GM23338 (cell line): ENCODE measurements at regions not wholly inside any gene's neighbourhood (a gene's known extent, or its start where the extent isn't known, plus 50 kb on each side); places are given as distances from the start of the nearest gene placed in this dataset.

Experiments
- ATAC-seq: fragments of 200-7000 bp; cut with Tn5 transposase; 3 replicates; pipeline ENCODE4 v1.9.1; 2020
- DNase-seq: peaks from one replicate; pipeline ENCODE4 v3.0.0-alpha.2; 2015; ENCODE audit warnings: low spot score
- H2AFZ ChIP-seq: fragments of 200-600 bp; sonication (generic); 2 replicates; pipeline ENCODE4 v1.8.0; 2016; ENCODE audit warnings: antibody characterized with exemption, mild to moderate bottlenecking, moderate library complexity
- H3F3A ChIP-seq: fragments of 200-600 bp; sonication (generic); replicated peaks from 2 replicates; pipeline ENCODE4 v1.8.0; 2017; ENCODE audit warnings: antibody characterized with exemption, mixed run types, low read depth
- H3K27ac ChIP-seq: fragments of 200-600 bp; sonication (generic); 2 replicates; pipeline ENCODE4 v1.6.1; 2016; ENCODE audit warnings: low read depth
- H3K27me3 ChIP-seq: fragments of 200-600 bp; sonication (generic); 2 replicates; pipeline ENCODE4 v1.8.0; 2016; ENCODE audit warnings: mild to moderate bottlenecking, mixed run types, moderate library complexity; ENCODE audit not compliant: insufficient read depth
- H3K36me3 ChIP-seq: fragments of 200-600 bp; sonication (generic); 2 replicates; pipeline ENCODE4 v1.8.0; 2016; ENCODE audit warnings: mild to moderate bottlenecking; ENCODE audit not compliant: insufficient read depth
- H3K4me1 ChIP-seq: fragments of 200-600 bp; sonication (generic); 2 replicates; pipeline ENCODE4 v1.8.0; 2016; ENCODE audit warnings: mild to moderate bottlenecking, moderate library complexity; ENCODE audit not compliant: insufficient read depth
- H3K4me2 ChIP-seq: fragments of 200-600 bp; sonication (generic); 2 replicates; pipeline ENCODE4 v1.7.1; 2017; ENCODE audit warnings: mixed run types
- H3K4me3 ChIP-seq: fragments of 200-600 bp; sonication (generic); 2 replicates; pipeline ENCODE4 v1.6.1; 2016; ENCODE audit warnings: mixed run types
- H3K79me2 ChIP-seq: fragments of 200-600 bp; sonication (generic); replicated peaks from 2 replicates; pipeline ENCODE4 v1.8.0; 2017; ENCODE audit warnings: mild to moderate bottlenecking; ENCODE audit not compliant: insufficient read depth
- H3K9me2 ChIP-seq: fragments of 200-600 bp; sonication (generic); 2 replicates; pipeline ENCODE4 v1.8.0; 2017; ENCODE audit not compliant: insufficient read depth
- H4K20me1 ChIP-seq: fragments of 200-600 bp; sonication (generic); replicated peaks from 2 replicates; pipeline ENCODE4 v1.8.0; 2017; ENCODE audit warnings: mild to moderate bottlenecking; ENCODE audit not compliant: insufficient read depth
- H3K27ac Mint-ChIP-seq: 2 replicates; pipeline ENCODE4 v1.8.0; 2020; ENCODE audit warnings: inconsistent platforms, mild to moderate bottlenecking, moderate library complexity, mixed read lengths
- H3K27me3 Mint-ChIP-seq: 3 replicates; pipeline ENCODE4 v1.8.0; 2022; ENCODE audit warnings: low read depth, mild to moderate bottlenecking, moderate library complexity, mixed read lengths, inconsistent platforms; ENCODE audit not compliant: insufficient read depth, poor library complexity
- H3K36me3 Mint-ChIP-seq: 3 replicates; pipeline ENCODE4 v1.8.0; 2021; ENCODE audit warnings: low read depth, mild to moderate bottlenecking, inconsistent platforms, moderate library complexity, mixed read lengths
- H3K4me1 Mint-ChIP-seq: 3 replicates; pipeline ENCODE4 v1.8.0; 2020; ENCODE audit warnings: mild to moderate bottlenecking, inconsistent platforms, mixed read lengths
- H3K4me3 Mint-ChIP-seq: 3 replicates; pipeline ENCODE4 v1.8.0; 2021; ENCODE audit warnings: moderate library complexity, mild to moderate bottlenecking, inconsistent platforms, mixed read lengths
- H3K9me3 Mint-ChIP-seq: 3 replicates; pipeline ENCODE4 v1.8.0; 2020; ENCODE audit warnings: moderate library complexity, mild to moderate bottlenecking, inconsistent platforms, mixed read lengths
- CREB1 ChIP-seq: fragments of 250-450 bp; sonication (Bioruptor Pico); IDR thresholded peaks from 2 replicates; pipeline ENCODE4 v1.5.0; 2020; ENCODE audit warnings: low read depth, mild to moderate bottlenecking, moderate library complexity
- EZH2 ChIP-seq: fragments of 200-600 bp; sonication (generic); IDR thresholded peaks from one replicate; pipeline ENCODE4 v1.8.0; 2017; ENCODE audit warnings: antibody characterized with exemption, mild to moderate bottlenecking, low read depth; ENCODE audit not compliant: unreplicated experiment
- EZH2phosphoT487 ChIP-seq: fragments of 200-600 bp; sonication (generic); IDR thresholded peaks from one replicate; pipeline ENCODE4 v1.8.1; 2018; ENCODE audit warnings: antibody characterized with exemption; ENCODE audit not compliant: unreplicated experiment
- JUNB ChIP-seq: IDR thresholded peaks from one replicate; pipeline ENCODE4 v1.6.1; 2016; ENCODE audit warnings: antibody characterized with exemption; ENCODE audit not compliant: unreplicated experiment
- NANOG ChIP-seq: IDR thresholded peaks from 2 replicates; pipeline ENCODE4 v1.6.1; 2016; ENCODE audit warnings: antibody characterized with exemption, borderline replicate concordance
- POLR2AphosphoS5 ChIP-seq: IDR thresholded peaks from 2 replicates; pipeline ENCODE4 v1.6.1; 2016; ENCODE audit warnings: antibody characterized with exemption, low read depth
- STAT1 ChIP-seq: IDR thresholded peaks from one replicate; pipeline ENCODE4 v1.6.1; 2016; ENCODE audit warnings: antibody characterized with exemption; ENCODE audit not compliant: unreplicated experiment
- ZNF114 ChIP-seq: fragments of 250-450 bp; sonication (Bioruptor Pico); IDR thresholded peaks from 2 replicates; pipeline ENCODE4 v1.5.0; 2020; ENCODE audit warnings: mild to moderate bottlenecking, moderate library complexity
- ZNF331 ChIP-seq: fragments of 250-450 bp; sonication (Bioruptor Pico); IDR thresholded peaks from 2 replicates; pipeline ENCODE4 v1.5.0; 2020; ENCODE audit warnings: low read depth, mild to moderate bottlenecking, moderate library complexity
- TF ChIP-seq, protein P1 (sequence below): IDR thresholded peaks from 2 replicates; pipeline ENCODE4 v1.6.1; 2016; ENCODE audit warnings: antibody characterized with exemption
- TF ChIP-seq, protein P2 (sequence below): IDR thresholded peaks from one replicate; pipeline ENCODE4 v1.6.1; 2018; ENCODE audit warnings: antibody characterized with exemption; ENCODE audit not compliant: unreplicated experiment
- TF ChIP-seq, protein P3 (sequence below), 2 experiments: fragments of 200-600 bp in 1 of 2; sonication (generic) in 1 of 2; conservative IDR thresholded peaks; 2 replicates each; pipeline versions ENCODE4 v1.5.1 to v1.6.1; 2016 to 2017; ENCODE audit warnings: antibody characterized with exemption in 2 of 2, low read depth in 2 of 2, mild to moderate bottlenecking in 2 of 2, moderate library complexity in 1 of 2
- TF ChIP-seq, protein P4 (sequence below): fragments of 250-450 bp; sonication (Bioruptor Pico); IDR thresholded peaks from 2 replicates; pipeline ENCODE4 v1.5.0; 2020; ENCODE audit warnings: mild to moderate bottlenecking, moderate library complexity

DNA sequence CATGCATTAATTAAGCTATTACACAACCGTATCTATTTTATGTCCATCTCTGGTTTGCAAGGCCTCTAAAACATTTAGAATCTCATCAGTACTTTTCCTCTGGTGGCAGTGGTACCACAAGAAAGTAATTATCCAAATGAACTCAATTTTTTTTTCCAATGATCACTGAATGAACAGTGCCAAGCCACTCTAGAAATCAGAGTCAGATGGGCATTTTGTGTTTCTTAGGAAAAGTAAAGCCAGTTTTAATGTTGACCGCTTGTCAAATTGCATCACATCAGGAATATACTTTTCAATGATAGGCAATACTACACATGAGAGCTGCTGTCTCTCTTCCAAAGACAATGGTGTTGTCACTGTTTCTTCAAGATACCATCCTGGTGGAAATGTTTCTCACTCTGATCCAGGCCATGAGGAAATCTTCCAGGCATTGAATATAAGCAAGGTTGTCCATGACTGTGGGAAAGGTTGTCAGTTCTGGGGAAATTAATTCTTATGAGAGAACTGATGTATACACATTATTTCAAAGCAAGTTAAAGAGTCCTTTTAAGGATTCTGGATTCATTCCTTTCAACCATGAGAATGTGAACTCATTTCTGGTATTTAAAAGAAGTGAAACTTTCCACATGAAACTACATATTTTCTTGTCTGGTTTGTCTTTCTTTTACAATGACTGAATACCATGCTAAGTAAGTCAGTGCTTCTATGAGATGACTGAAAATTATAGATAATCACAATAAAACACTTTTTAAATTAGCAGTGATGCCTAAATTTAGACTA lies 108.8 kb upstream of the TCF21 start:
- H3K9me3 Mint-ChIP-seq = no peaks in the 10 kb centered on the region
- H3K9me2 ChIP-seq = no peaks in the 10 kb centered on the region; the same call in 1 of the 2 replicates
- H2AFZ ChIP-seq = no peak overlapping the region
- no peak overlapping the region for H3K4me2 ChIP-seq
- H3K27ac Mint-ChIP-seq = no peak overlapping the region
- no peaks in the 10 kb centered on the region for H3F3A ChIP-seq
- TF ChIP-seq EZH2phosphoT487 = no peak
- TF ChIP-seq, protein P1, sequence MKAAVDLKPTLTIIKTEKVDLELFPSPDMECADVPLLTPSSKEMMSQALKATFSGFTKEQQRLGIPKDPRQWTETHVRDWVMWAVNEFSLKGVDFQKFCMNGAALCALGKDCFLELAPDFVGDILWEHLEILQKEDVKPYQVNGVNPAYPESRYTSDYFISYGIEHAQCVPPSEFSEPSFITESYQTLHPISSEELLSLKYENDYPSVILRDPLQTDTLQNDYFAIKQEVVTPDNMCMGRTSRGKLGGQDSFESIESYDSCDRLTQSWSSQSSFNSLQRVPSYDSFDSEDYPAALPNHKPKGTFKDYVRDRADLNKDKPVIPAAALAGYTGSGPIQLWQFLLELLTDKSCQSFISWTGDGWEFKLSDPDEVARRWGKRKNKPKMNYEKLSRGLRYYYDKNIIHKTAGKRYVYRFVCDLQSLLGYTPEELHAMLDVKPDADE = no peak
- TF ChIP-seq, protein P2, sequence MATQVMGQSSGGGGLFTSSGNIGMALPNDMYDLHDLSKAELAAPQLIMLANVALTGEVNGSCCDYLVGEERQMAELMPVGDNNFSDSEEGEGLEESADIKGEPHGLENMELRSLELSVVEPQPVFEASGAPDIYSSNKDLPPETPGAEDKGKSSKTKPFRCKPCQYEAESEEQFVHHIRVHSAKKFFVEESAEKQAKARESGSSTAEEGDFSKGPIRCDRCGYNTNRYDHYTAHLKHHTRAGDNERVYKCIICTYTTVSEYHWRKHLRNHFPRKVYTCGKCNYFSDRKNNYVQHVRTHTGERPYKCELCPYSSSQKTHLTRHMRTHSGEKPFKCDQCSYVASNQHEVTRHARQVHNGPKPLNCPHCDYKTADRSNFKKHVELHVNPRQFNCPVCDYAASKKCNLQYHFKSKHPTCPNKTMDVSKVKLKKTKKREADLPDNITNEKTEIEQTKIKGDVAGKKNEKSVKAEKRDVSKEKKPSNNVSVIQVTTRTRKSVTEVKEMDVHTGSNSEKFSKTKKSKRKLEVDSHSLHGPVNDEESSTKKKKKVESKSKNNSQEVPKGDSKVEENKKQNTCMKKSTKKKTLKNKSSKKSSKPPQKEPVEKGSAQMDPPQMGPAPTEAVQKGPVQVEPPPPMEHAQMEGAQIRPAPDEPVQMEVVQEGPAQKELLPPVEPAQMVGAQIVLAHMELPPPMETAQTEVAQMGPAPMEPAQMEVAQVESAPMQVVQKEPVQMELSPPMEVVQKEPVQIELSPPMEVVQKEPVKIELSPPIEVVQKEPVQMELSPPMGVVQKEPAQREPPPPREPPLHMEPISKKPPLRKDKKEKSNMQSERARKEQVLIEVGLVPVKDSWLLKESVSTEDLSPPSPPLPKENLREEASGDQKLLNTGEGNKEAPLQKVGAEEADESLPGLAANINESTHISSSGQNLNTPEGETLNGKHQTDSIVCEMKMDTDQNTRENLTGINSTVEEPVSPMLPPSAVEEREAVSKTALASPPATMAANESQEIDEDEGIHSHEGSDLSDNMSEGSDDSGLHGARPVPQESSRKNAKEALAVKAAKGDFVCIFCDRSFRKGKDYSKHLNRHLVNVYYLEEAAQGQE = no peak
- no peak for TF ChIP-seq EZH2
- TF ChIP-seq, protein P3, sequence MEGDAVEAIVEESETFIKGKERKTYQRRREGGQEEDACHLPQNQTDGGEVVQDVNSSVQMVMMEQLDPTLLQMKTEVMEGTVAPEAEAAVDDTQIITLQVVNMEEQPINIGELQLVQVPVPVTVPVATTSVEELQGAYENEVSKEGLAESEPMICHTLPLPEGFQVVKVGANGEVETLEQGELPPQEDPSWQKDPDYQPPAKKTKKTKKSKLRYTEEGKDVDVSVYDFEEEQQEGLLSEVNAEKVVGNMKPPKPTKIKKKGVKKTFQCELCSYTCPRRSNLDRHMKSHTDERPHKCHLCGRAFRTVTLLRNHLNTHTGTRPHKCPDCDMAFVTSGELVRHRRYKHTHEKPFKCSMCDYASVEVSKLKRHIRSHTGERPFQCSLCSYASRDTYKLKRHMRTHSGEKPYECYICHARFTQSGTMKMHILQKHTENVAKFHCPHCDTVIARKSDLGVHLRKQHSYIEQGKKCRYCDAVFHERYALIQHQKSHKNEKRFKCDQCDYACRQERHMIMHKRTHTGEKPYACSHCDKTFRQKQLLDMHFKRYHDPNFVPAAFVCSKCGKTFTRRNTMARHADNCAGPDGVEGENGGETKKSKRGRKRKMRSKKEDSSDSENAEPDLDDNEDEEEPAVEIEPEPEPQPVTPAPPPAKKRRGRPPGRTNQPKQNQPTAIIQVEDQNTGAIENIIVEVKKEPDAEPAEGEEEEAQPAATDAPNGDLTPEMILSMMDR (conservative IDR thresholded peaks at IDR 0.05; ENCODE audit: low read depth in 2 of 2) = no peak
- no peak for TF ChIP-seq JUNB
- no peak for TF ChIP-seq NANOG
- TF ChIP-seq POLR2AphosphoS5 = no peak
- TF ChIP-seq CREB1 (CRISPR knock-in tag) = no peak
- TF ChIP-seq ZNF331 (CRISPR knock-in tag) = no peak
- TF ChIP-seq, protein P4, sequence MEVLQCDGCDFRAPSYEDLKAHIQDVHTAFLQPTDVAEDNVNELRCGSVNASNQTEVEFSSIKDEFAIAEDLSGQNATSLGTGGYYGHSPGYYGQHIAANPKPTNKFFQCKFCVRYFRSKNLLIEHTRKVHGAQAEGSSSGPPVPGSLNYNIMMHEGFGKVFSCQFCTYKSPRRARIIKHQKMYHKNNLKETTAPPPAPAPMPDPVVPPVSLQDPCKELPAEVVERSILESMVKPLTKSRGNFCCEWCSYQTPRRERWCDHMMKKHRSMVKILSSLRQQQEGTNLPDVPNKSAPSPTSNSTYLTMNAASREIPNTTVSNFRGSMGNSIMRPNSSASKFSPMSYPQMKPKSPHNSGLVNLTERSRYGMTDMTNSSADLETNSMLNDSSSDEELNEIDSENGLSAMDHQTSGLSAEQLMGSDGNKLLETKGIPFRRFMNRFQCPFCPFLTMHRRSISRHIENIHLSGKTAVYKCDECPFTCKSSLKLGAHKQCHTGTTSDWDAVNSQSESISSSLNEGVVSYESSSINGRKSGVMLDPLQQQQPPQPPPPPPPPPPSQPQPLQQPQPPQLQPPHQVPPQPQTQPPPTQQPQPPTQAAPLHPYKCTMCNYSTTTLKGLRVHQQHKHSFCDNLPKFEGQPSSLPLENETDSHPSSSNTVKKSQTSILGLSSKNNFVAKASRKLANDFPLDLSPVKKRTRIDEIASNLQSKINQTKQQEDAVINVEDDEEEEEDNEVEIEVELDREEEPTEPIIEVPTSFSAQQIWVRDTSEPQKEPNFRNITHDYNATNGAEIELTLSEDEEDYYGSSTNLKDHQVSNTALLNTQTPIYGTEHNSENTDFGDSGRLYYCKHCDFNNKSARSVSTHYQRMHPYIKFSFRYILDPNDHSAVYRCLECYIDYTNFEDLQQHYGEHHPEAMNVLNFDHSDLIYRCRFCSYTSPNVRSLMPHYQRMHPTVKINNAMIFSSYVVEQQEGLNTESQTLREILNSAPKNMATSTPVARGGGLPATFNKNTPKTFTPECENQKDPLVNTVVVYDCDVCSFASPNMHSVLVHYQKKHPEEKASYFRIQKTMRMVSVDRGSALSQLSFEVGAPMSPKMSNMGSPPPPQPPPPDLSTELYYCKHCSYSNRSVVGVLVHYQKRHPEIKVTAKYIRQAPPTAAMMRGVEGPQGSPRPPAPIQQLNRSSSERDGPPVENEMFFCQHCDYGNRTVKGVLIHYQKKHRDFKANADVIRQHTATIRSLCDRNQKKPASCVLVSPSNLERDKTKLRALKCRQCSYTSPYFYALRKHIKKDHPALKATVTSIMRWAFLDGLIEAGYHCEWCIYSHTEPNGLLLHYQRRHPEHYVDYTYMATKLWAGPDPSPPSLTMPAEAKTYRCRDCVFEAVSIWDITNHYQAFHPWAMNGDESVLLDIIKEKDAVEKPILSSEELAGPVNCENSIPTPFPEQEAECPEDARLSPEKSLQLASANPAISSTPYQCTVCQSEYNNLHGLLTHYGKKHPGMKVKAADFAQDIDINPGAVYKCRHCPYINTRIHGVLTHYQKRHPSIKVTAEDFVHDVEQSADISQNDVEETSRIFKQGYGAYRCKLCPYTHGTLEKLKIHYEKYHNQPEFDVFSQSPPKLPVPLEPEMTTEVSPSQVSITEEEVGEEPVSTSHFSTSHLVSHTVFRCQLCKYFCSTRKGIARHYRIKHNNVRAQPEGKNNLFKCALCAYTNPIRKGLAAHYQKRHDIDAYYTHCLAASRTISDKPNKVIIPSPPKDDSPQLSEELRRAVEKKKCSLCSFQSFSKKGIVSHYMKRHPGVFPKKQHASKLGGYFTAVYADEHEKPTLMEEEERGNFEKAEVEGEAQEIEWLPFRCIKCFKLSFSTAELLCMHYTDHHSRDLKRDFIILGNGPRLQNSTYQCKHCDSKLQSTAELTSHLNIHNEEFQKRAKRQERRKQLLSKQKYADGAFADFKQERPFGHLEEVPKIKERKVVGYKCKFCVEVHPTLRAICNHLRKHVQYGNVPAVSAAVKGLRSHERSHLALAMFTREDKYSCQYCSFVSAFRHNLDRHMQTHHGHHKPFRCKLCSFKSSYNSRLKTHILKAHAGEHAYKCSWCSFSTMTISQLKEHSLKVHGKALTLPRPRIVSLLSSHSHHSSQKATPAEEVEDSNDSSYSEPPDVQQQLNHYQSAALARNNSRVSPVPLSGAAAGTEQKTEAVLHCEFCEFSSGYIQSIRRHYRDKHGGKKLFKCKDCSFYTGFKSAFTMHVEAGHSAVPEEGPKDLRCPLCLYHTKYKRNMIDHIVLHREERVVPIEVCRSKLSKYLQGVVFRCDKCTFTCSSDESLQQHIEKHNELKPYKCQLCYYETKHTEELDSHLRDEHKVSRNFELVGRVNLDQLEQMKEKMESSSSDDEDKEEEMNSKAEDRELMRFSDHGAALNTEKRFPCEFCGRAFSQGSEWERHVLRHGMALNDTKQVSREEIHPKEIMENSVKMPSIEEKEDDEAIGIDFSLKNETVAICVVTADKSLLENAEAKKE (CRISPR knock-in tag) = no peak
- TF ChIP-seq ZNF114 (CRISPR knock-in tag) = no peak
- no peak for TF ChIP-seq STAT1
- no peaks in the 10 kb centered on the region for H3K4me1 Mint-ChIP-seq
- no peaks in the 10 kb centered on the region for H3K79me2 ChIP-seq
- no peak for DNase-seq
- H3K36me3 ChIP-seq = no peaks in the 10 kb centered on the region
- H3K27me3 ChIP-seq = no peaks in the 10 kb centered on the region
- H3K27me3 Mint-ChIP-seq = no peaks in the 10 kb centered on the region
- ATAC-seq = no peak
- H3K36me3 Mint-ChIP-seq = no peaks in the 10 kb centered on the region
- H3K27ac ChIP-seq = no peak overlapping the region
- no peak overlapping the region for H3K4me3 ChIP-seq
- H3K4me3 Mint-ChIP-seq = no peak overlapping the region
- H4K20me1 ChIP-seq = no peaks in the 10 kb centered on the region
- H3K4me1 ChIP-seq = no peaks in the 10 kb centered on the region
